NCI-H82 treated with DMSO at 0.1 percent for 48 hours (cell line): ENCODE measurements at regions not wholly inside any gene's neighbourhood (a gene's known extent, or its start where the extent isn't known, plus 50 kb on each side); places are given as distances from the start of the nearest gene placed in this dataset.
A peak's percentile ranks its signal among the peaks of the same experiment; 100 is the strongest.

Source experiments
- DNase-seq: peaks from one replicate; lab custom pipeline; 2025; ENCODE audit not compliant: unreplicated experiment; lab: John Stamatoyannopoulos, UW

DNA sequence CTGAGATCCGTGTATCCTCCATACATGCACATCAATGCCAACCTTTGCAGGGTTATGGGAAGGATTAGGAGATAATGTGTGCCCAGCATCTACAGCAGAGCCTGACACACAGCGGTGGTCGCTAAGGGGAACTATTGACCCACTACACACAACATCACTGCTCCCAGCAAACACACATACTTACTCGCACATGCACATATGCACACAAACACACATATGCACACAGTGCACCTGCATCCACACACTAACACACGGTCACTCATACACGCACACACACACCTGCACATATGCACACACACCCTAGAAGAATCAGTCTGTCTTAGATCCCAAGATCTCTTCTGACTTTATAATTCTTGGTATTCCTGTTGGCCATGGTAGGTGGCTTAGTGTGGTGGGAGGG is 118.3 kb downstream of the GYPC start:
- no peak for DNase-seq

DNA sequence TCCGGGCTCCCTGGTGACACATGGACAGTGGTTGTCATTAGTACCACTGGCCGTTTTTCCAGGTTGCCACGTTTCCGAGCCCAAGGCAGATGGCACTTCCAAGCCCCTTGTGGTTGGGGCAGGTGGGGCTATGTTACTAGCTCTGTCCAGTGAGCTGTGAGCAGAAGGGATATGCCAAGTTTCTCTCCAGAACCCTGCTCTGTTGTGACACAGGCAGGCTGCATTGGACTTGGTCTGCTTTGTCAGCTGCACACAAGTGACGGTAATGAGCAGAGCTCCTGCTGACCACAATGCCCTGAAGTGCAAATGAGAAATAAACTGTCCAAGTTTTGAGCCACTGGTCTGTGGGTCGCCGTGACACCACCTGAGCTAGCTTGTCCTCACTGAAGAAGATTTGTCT is 118.8 kb downstream of the GYPC start:
- no peak for DNase-seq

- no peak for DNase-seq
Measured at GRCh38 chr2:126775300-126775985, 119.5 kb downstream of the GYPC start.

DNA sequence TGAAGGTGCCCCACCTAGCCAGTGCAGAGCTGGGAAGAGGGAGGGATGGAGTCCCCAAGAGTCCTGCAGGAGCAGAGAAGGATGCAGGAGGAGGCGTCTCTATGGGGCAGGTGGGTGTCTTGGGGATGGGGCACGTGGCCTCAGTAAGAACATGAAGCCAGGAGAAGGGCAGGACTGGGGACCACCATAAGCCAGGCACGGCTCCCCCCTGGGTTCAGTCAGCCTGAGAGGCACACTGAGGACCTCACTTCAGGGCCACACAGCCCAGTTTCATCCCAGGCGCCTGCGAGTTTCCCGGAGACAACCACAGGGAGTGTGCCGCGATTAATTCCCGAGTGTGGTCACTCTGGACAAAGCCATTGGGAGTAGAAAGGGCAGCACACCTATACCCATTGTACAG is 120.3 kb downstream of the GYPC start:
- no peak for DNase-seq

DNA sequence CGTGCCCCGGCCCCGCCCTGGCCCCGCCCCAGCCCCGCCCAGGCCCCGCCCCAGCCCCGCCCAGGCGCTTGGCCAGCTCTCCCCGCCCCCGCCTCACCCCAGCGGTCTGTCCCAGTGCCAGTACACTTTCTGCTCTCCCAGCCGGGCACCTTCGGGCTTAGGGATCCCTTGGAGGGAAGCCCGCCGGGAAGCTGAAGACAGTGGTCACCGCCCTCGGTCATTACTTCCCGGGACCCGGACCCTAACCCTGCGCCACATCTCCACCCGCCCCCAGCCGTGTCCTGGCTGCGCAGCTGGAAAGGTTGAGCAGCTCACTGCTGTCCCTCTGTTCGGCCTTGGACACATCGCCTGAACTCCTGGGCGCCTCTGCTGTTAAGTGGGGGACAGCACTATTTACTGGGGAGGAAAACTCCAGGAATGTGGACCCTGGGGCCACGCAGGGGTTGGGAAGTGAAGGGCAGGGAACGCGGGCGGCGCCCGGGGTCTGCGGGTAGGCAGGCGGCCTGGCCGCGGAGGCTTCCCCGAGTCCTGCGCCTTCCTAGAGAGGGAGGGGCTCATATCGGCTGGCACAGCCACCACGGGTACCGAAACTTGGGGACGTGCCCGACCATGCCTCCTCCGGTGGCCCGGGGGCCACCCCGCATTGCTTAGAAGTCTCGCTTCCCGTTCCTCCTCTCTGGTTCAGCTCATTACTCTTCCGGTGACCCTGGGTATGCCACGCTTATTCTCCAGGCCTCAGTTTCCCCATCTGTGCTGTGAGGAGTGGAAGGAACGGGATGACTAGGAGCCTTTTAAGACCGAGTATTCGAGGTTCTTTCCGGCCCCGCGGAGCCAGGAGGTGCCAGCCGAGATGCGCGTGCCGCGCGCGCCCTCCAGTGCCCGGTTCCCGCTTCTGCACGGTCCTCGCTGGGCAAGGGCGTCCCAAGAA is 121.0 kb downstream of the GYPC start:
- peak; percentile 37 for DNase-seq

DNA sequence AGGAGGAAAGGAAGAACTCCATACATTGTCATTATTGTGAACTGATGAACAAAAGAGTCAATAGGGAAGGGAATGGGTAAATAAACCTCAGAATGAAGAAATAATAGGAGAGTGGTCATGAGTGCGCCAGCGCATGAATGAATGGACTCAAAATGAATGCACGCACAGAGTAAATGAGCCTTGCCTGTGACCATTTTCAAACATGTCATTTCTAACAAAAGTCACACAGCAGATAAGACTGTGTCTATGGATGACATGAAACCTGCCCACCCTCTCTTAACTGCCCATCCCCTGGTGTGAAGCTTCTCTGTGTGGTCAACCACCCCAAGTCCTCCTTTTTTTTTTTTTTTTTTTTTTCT is 121.1 kb upstream of the TEX51 start:
- no peak for DNase-seq

- no peak for DNase-seq
Measured at GRCh38 chr2:126778561-126779501, 119.9 kb upstream of the TEX51 start.

GRCh38 chr2:126781206-126781605 is 117.5 kb upstream of the TEX51 start:
- DNase-seq, result no peak

DNA sequence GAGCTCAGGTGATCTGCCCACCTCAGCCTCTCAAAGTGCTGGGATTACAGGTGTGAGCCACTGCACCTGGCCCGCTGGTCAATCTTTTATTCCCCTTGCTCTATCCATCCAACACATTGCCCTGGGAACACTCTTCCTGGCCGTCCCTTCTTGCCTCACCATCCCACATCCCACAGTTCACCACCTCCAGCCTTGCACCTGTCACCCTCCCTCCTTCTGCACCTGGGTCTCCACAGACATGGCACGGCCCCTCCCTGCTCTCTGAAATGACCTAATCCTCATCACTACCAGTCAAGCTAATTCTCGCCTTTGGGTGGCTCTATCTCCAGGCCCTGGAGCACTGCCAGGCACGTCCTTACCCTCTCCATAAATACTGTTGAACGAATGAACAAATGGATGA is 116.9 kb upstream of the TEX51 start:
- DNase-seq, result no peak

DNA sequence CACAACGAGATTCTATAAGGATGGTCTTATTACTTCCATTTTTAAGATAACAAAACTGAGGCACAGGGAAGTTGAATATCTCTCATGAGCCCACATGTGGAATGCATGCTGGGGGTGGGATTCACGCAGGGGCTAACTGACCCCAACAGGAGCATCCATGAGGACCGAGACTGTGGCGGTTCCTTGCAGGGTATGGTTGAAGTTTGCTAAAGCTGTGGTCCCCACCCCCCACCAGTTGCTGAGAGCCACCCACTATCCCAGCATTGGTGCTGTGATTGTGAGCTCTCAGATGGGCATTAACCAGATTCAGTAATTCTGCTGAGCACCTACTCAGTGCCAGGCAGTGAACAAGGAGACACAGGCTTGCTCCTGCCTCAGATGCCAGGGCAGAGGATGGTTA is 116.0 kb upstream of the TEX51 start:
- DNase-seq, result no peak

DNA sequence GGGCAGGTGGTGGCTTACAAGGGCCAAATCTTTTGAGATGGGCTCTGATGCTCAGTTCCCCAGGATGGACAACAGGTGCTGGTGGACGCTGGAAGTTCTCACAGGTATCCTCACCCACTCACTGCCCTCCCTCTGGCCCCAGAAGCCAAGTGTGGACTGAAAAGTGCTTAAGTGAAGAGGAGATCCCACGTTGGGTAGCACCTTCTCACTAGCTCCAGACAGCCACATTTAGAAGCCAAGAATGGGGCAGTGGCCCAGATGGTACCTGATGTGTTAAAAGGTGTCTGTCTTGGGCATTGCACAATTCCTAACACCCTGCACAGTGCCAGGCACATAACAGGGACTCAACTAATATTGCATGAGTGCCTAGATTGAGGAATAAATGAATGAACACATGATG is 115.3 kb upstream of the TEX51 start:
- DNase-seq, result no peak

- DNase-seq, result no peak
Measured at GRCh38 chr2:126784045-126784444, 114.6 kb upstream of the TEX51 start.

DNA sequence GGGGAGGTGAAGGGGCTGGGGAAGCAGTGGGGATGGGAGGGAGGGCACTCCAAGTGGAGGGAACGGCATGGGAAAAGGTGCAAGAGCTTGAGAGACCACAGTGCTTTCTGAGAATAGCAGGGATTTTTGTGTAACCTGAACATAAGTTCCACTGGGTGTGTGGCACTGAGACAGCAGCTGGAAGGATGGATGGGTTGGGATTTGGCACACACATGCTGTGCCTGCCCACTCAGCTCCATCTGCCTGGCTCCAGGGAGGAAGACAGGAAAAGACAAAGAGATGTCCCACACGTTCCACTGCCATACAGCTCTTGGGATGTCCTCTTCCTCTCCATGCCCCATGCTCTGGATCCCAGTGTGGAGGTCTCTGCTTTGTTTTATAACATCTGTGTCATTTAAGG is 114.1 kb upstream of the TEX51 start:
- DNase-seq, result no peak

- DNase-seq, result no peak
Measured at GRCh38 chr2:126785236-126785635, 113.5 kb upstream of the TEX51 start.

DNA sequence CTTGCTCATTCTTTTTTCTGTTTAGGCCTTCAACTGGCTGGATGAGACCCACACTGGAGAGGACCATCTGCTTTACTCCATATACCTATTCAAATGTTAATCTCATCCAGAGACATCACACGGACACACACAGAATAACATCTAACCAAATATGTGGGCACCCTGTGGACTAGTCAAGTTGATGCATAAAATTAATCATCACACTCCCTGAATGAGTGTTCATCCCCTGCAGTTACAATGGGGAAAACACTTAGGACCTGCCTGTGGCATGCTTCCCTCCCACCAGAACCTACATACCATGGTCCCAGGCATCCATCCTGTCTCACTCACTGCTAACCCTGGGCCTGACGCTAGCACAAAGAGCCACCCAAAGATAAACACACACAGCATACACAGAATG is 112.8 kb upstream of the TEX51 start:
- DNase-seq, result no peak

GRCh38 chr2:126786765-126787164 is 111.9 kb upstream of the TEX51 start:
- no peak for DNase-seq

- DNase-seq, result no peak
Measured at GRCh38 chr2:126787289-126787688, 111.4 kb upstream of the TEX51 start.

DNA sequence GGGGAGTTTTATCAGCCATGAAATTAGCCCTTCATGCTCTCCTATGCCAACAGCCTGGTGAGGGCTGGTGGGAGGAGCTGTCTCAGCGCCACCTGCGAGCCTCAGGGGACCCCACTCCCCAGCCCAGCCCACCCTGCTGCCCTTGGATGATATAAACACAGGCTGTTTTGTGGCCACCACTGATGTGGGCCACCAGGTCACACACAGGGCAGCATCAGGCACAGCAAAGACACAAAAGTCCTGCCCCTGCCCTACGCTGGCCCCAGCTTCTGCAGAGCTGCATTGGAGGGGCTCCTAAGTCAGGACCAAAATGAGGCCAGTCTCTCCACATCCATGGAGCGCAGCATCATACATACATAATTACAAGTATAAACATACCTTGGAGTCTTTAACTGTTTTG is 110.6 kb upstream of the TEX51 start:
- DNase-seq, result no peak

DNA sequence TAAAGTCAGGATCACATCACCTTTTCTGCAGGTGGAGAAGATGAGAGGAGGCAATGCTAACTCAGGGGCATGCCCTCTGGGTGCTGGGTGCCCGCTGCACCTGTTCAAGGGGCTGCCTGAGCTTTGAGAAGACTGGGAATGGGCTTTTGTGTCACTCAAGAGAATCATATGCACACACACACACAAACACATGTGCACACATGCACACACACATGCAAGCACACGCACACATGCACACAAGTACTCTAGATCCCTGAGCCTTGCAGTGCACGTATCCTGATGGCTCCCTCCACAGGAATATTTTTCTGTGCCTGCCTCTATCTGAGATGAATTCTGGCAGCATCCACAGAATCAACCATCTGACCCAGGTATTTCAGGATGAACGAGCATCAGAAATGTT is 110.0 kb upstream of the TEX51 start:
- no peak for DNase-seq

GRCh38 chr2:126790987-126791780 is 107.5 kb upstream of the TEX51 start:
- DNase-seq, result no peak

DNA sequence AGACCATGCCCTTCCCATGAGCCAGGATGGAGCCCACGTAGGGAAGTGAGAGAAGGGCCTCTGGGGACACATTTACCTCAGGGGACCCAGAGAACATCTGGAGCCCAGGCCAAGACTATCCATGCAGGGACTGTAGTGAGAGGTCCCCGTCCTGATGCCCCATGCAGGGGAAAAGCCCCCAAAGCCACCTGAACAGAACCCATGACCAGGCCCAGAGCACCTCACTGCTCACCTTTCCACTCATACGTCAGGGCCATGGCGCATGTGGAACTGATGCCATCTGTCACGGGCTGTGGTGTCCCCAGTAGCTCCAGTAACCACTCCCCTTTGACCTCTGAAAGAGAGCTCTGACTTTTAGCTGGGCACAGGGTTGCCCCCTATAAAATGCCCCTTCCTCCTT is 106.5 kb upstream of the TEX51 start:
- DNase-seq, result no peak
